GM12878 (cell line): ENCODE measurements at regions not wholly inside any gene's neighbourhood (a gene's known extent, or its start where the extent isn't known, plus 50 kb on each side); places are given as distances from the start of the nearest gene placed in this dataset.

ENCODE experiments used
- FOXK2 ChIP-seq: fragments of 450-650 bp; IDR thresholded peaks from 2 replicates; pipeline ENCODE4 v1.6.1; 2017; ENCODE audit warnings: mild to moderate bottlenecking, moderate library complexity
- IKZF2 ChIP-seq, 2 experiments: fragments of 450-650 bp; IDR thresholded peaks; 2 replicates each; pipeline ENCODE4 v1.6.1; 2017; ENCODE audit warnings: mild to moderate bottlenecking in 2 of 2, moderate library complexity in 2 of 2
- PBX3 ChIP-seq: IDR thresholded peaks from 2 replicates; pipeline ENCODE4 v1.6.1; 2011; ENCODE audit warnings: mild to moderate bottlenecking, low read depth, low read length, moderate library complexity; ENCODE audit not compliant: insufficient replicate concordance
- POLR2AphosphoS5 ChIP-seq: IDR thresholded peaks from 2 replicates; pipeline ENCODE4 v1.6.1; 2011; ENCODE audit warnings: mild to moderate bottlenecking, low read length, inconsistent platforms
- RAD21 ChIP-seq: IDR thresholded peaks from 2 replicates; pipeline ENCODE4 v1.6.1; 2011; ENCODE audit warnings: mild to moderate bottlenecking, low read depth, low read length, moderate library complexity; ENCODE audit not compliant: insufficient read depth
- SREBF2 ChIP-seq: IDR thresholded peaks from 2 replicates; pipeline ENCODE4 v1.6.1; 2012; ENCODE audit warnings: mild to moderate bottlenecking, low read length
- TF ChIP-seq, protein P1 (sequence below), 3 experiments: IDR thresholded peaks in 2 of 3; conservative IDR thresholded peaks in 1 of 3; 2 replicates each; pipeline ENCODE4 v1.5.1; 2011; ENCODE audit warnings: low read depth in 3 of 3, low read length in 3 of 3, mild to moderate bottlenecking in 3 of 3, control low read depth in 2 of 3, moderate library complexity in 2 of 3, inconsistent platforms in 1 of 3, mixed read lengths in 1 of 3; ENCODE audit not compliant: control insufficient read depth in 2 of 3, insufficient read depth in 1 of 3; ENCODE audit errors: extremely low read depth in 1 of 3

DNA sequence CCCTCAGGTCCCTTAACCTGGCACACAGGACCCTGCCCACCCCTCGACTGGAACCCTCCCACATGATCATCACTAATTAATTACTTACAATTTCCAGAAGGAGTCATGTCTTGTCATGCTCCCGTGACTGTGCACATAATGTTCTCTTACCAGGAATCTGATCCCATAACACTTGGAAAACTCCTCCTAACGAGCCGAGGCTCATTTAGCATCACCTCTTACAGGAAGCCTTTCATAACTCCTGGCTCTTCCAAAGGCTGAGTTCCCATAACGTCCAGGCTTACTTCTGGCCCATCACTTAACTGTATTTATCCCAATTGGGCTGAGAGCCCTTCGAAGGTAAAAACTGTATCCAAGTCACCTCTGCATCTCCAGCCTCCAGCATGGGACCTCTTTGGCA, 147.9 kb upstream of the JUN start:
- TF ChIP-seq POLR2AphosphoS5 (no peak), FOXK2 (no peak), SREBF2 (no peak), IKZF2 (IDR thresholded peaks at IDR 0.05) (no peak), PBX3 (no peak), RAD21 (no peak)
- TF ChIP-seq, protein P1, sequence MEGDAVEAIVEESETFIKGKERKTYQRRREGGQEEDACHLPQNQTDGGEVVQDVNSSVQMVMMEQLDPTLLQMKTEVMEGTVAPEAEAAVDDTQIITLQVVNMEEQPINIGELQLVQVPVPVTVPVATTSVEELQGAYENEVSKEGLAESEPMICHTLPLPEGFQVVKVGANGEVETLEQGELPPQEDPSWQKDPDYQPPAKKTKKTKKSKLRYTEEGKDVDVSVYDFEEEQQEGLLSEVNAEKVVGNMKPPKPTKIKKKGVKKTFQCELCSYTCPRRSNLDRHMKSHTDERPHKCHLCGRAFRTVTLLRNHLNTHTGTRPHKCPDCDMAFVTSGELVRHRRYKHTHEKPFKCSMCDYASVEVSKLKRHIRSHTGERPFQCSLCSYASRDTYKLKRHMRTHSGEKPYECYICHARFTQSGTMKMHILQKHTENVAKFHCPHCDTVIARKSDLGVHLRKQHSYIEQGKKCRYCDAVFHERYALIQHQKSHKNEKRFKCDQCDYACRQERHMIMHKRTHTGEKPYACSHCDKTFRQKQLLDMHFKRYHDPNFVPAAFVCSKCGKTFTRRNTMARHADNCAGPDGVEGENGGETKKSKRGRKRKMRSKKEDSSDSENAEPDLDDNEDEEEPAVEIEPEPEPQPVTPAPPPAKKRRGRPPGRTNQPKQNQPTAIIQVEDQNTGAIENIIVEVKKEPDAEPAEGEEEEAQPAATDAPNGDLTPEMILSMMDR (IDR thresholded peaks at IDR 0.05 in 2 of 3, conservative IDR thresholded peaks at IDR 0.05 in 1 of 3; ENCODE audit: control insufficient read depth in 2 of 3, extremely low read depth in 1 of 3, insufficient read depth in 1 of 3, low read depth in 3 of 3, low read length in 3 of 3), result no peak
